Stimulated activated CD8-positive, alpha-beta memory T cell treated with anti-CD3 and anti-CD28 coated beads, Interleukin-15, amount 100 ng/mL, for 48 hours (primary cell): ENCODE measurements at regions not wholly inside any gene's neighbourhood (a gene's known extent, or its start where the extent isn't known, plus 50 kb on each side); places are given as distances from the start of the nearest gene placed in this dataset.
A peak's percentile ranks its signal among the peaks of the same experiment; 100 is the strongest.
"Not testable (repeated sequence)": the region's sequence is repeated elsewhere in the genome, so short reads cannot be mapped to it uniquely, and the experiment has no call there.

ENCODE experiments used
- DNase-seq, 2 donors: peaks; one replicate each; pipeline ENCODE4 v3.0.0-alpha.2; 2020; ENCODE audit warnings: low read depth in 2 of 2

GRCh38 chr5:82649943-82650342 lies 371.8 kb upstream of the RPS23 start:
- no peak for DNase-seq

GRCh38 chr5:82644766-82645165 lies 366.6 kb upstream of the RPS23 start:
- no peak for DNase-seq

- no peak for DNase-seq
Measured at GRCh38 chr5:82644229-82644628, 366.1 kb upstream of the RPS23 start.

- no peak for DNase-seq
Measured at GRCh38 chr5:82642313-82642712, 364.2 kb upstream of the RPS23 start.

- peak in 1 of 2 donors; percentile 3 for DNase-seq
Measured at GRCh38 chr5:82641331-82642003, 363.3 kb upstream of the RPS23 start.

- DNase-seq = no peak
Measured at GRCh38 chr5:82640916-82641315, 362.8 kb upstream of the RPS23 start.

- no peak for DNase-seq
Measured at GRCh38 chr5:82639393-82640144, 361.4 kb upstream of the RPS23 start.

GRCh38 chr5:82636591-82636990 lies 358.4 kb upstream of the RPS23 start:
- no peak for DNase-seq

- DNase-seq = peak in 1 of 2 donors; percentile 4
Measured at GRCh38 chr5:82635561-82636288, 357.6 kb upstream of the RPS23 start.

- DNase-seq = no peak
Measured at GRCh38 chr5:82628364-82628910, 350.3 kb upstream of the RPS23 start.

- DNase-seq = not testable (repeated sequence)
Measured at GRCh38 chr5:82626905-82627591, 348.9 kb upstream of the RPS23 start.

- not testable (repeated sequence) for DNase-seq
Measured at GRCh38 chr5:82626012-82626411, 347.9 kb upstream of the RPS23 start.

- DNase-seq = no peak
Measured at GRCh38 chr5:82624062-82624461, 345.9 kb upstream of the RPS23 start.

- DNase-seq = no peak
Measured at GRCh38 chr5:82622711-82623514, 344.8 kb upstream of the RPS23 start.

GRCh38 chr5:82622205-82622604 lies 344.1 kb upstream of the RPS23 start:
- DNase-seq = no peak

- no peak for DNase-seq
Measured at GRCh38 chr5:82620957-82621600, 342.9 kb upstream of the RPS23 start.

- no peak for DNase-seq
Measured at GRCh38 chr5:82619097-82619496, 340.9 kb upstream of the RPS23 start.

- no peak for DNase-seq
Measured at GRCh38 chr5:82614706-82615105, 336.6 kb upstream of the RPS23 start.

- no peak for DNase-seq
Measured at GRCh38 chr5:82613891-82614290, 335.7 kb upstream of the RPS23 start.

GRCh38 chr5:82610686-82611085 lies 332.5 kb upstream of the RPS23 start:
- DNase-seq = no peak
